ENCODE measurements at regions not wholly inside any gene's neighbourhood (a gene's known extent, or its start where the extent isn't known, plus 50 kb on each side); places are given as distances from the start of the nearest gene placed in this dataset.

- TF ChIP-seq ZNF609 (CRISPR knock-in tag; IDR thresholded peaks at IDR 0.05; ENCODE audit: borderline replicate concordance) (no peak), ZNF764 (CRISPR knock-in tag; IDR thresholded peaks at IDR 0.05; ENCODE audit: low read depth) (no peak), ARID3A (IDR thresholded peaks at IDR 0.05; ENCODE audit: borderline replicate concordance, low read depth, low read length) (no peak), KAT7 (CRISPR knock-in tag; IDR thresholded peaks at IDR 0.05; ENCODE audit: borderline replicate concordance) (no peak), CHD2 (IDR thresholded peaks at IDR 0.05; ENCODE audit: low read depth, low read length) (no peak), ZNF79 (CRISPR knock-in tag; IDR thresholded peaks at IDR 0.05; ENCODE audit: low read depth) (no peak), HOXB6 (CRISPR knock-in tag; IDR thresholded peaks at IDR 0.05; ENCODE audit: borderline replicate concordance) (no peak), CBFA2T2 (conservative IDR thresholded peaks at IDR 0.05) (peak; percentile 58), SNIP1 (IDR thresholded peaks at IDR 0.05; ENCODE audit: low read depth) (no peak), TRIM28 (IDR thresholded peaks at IDR 0.05) (no peak), ZKSCAN3 (CRISPR knock-in tag; IDR thresholded peaks at IDR 0.05) (no peak), ETV6 (IDR thresholded peaks at IDR 0.05; ENCODE audit: borderline replicate concordance in 1 of 2, low read depth in 2 of 2, low read length in 1 of 2) (no peak), ETV6 (CRISPR knock-in tag; IDR thresholded peaks at IDR 0.05; ENCODE audit: borderline replicate concordance) (no peak), PTTG1 (tag; IDR thresholded peaks at IDR 0.05; ENCODE audit: low read depth) (no peak)
These were observed 215.6 kb upstream of the VEPH1 start (continued) for GRCh38 chr3:157718800-157719199.
